OCI-LY7 (cell line): ENCODE measurements at regions not wholly inside any gene's neighbourhood (a gene's known extent, or its start where the extent isn't known, plus 50 kb on each side); places are given as distances from the start of the nearest gene placed in this dataset.

Experiments used
- EZH2phosphoT487 ChIP-seq: fragments of 200-600 bp; sonication (generic); IDR thresholded peaks from 2 replicates; pipeline ENCODE4 v1.6.1; 2018; ENCODE audit warnings: low read depth, borderline replicate concordance, mild to moderate bottlenecking, mixed run types, antibody characterized with exemption, low read length, moderate library complexity, mixed read lengths
- TF ChIP-seq, protein P1 (sequence below): fragments of 200-600 bp; sonication (generic); conservative IDR thresholded peaks from 2 replicates; pipeline ENCODE4 v1.5.1; 2014; ENCODE audit warnings: mild to moderate bottlenecking, antibody characterized with exemption, low read length, moderate library complexity, mixed read lengths

DNA sequence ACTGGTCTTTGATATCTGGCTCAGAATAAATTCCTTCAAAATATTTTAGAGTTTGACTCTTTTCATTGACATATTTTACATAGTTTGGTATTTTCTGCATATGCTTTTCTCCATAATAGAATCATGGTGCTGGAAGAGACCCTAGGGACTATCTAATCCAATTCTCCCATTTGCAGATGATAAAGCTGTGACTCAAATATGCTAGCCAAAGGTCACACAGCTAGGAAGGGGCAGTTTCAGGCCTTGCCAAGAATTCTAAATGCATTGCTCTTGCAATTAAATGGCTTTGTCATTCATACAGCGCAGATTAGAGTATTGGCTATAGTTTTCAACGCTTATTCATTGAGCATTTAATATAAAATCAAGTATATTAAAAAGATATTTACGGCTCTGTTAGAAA lies 374.1 kb upstream of the RASGEF1B start:
- TF ChIP-seq, protein P1, sequence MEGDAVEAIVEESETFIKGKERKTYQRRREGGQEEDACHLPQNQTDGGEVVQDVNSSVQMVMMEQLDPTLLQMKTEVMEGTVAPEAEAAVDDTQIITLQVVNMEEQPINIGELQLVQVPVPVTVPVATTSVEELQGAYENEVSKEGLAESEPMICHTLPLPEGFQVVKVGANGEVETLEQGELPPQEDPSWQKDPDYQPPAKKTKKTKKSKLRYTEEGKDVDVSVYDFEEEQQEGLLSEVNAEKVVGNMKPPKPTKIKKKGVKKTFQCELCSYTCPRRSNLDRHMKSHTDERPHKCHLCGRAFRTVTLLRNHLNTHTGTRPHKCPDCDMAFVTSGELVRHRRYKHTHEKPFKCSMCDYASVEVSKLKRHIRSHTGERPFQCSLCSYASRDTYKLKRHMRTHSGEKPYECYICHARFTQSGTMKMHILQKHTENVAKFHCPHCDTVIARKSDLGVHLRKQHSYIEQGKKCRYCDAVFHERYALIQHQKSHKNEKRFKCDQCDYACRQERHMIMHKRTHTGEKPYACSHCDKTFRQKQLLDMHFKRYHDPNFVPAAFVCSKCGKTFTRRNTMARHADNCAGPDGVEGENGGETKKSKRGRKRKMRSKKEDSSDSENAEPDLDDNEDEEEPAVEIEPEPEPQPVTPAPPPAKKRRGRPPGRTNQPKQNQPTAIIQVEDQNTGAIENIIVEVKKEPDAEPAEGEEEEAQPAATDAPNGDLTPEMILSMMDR = no peak
- no peak for TF ChIP-seq EZH2phosphoT487
